Trophoblast cell (in vitro differentiated cells and primary cell): ENCODE measurements at regions not wholly inside any gene's neighbourhood (a gene's known extent, or its start where the extent isn't known, plus 50 kb on each side); places are given as distances from the start of the nearest gene placed in this dataset.

ENCODE experiments used
- DNase-seq, 2 donors: peaks; one replicate each; pipeline ENCODE4 v3.0.0-alpha.2; 2016
- H2AFZ ChIP-seq: 2 replicates; pipeline ENCODE4 v1.6.1; 2013; ENCODE audit warnings: low read length, moderate library complexity, mild to moderate bottlenecking; ENCODE audit not compliant: insufficient read depth, poor library complexity
- H2AK5ac ChIP-seq: 2 replicates; pipeline ENCODE4 v1.6.1; 2013; ENCODE audit warnings: mild to moderate bottlenecking, low read length
- H2BK120ac ChIP-seq: 2 replicates; pipeline ENCODE4 v1.6.1; 2013; ENCODE audit warnings: low read length, mild to moderate bottlenecking, moderate library complexity; ENCODE audit not compliant: insufficient read depth, poor library complexity
- H2BK12ac ChIP-seq: 2 replicates; pipeline ENCODE4 v1.6.1; 2013; ENCODE audit warnings: mild to moderate bottlenecking, low read length, moderate library complexity
- H2BK5ac ChIP-seq: 2 replicates; pipeline ENCODE4 v1.6.1; 2013; ENCODE audit warnings: low read length, low read depth, moderate library complexity, mild to moderate bottlenecking; ENCODE audit not compliant: poor library complexity
- H3K14ac ChIP-seq: 2 replicates; pipeline ENCODE4 v1.6.1; 2013; ENCODE audit warnings: mild to moderate bottlenecking, low read length
- H3K18ac ChIP-seq: 2 replicates; pipeline ENCODE4 v1.6.1; 2013; ENCODE audit warnings: mild to moderate bottlenecking, low read length
- H3K23ac ChIP-seq: 2 replicates; pipeline ENCODE4 v1.6.1; 2013; ENCODE audit warnings: low read length
- H3K27ac ChIP-seq: 2 replicates; pipeline ENCODE4 v1.5.1; 2013; ENCODE audit warnings: low read depth, mild to moderate bottlenecking, inconsistent platforms, low read length, moderate library complexity
- H3K27me3 ChIP-seq: 2 replicates; pipeline ENCODE4 v1.6.1; 2013; ENCODE audit warnings: inconsistent platforms, mild to moderate bottlenecking, low read length, moderate library complexity; ENCODE audit not compliant: insufficient read depth
- H3K36me3 ChIP-seq, 2 experiments: 1 replicate in 1 of 2; 2 replicates in 1 of 2; pipeline ENCODE4 v1.6.1; 2013; ENCODE audit warnings: low read length in 2 of 2, mild to moderate bottlenecking in 2 of 2, moderate library complexity in 1 of 2; ENCODE audit not compliant: insufficient read depth in 2 of 2, control insufficient read depth in 1 of 2
- H3K4ac ChIP-seq: 2 replicates; pipeline ENCODE4 v1.6.1; 2013; ENCODE audit warnings: low read depth, mild to moderate bottlenecking, low read length, moderate library complexity
- H3K4me1 ChIP-seq, 2 experiments: 1 replicate in 1 of 2; 2 replicates in 1 of 2; pipeline ENCODE4 v1.6.1; 2013; ENCODE audit warnings: low read length in 2 of 2, mild to moderate bottlenecking in 2 of 2, moderate library complexity in 1 of 2; ENCODE audit not compliant: insufficient read depth in 2 of 2, control insufficient read depth in 1 of 2
- H3K4me2 ChIP-seq: 2 replicates; pipeline ENCODE4 v1.6.1; 2013; ENCODE audit warnings: inconsistent platforms, mild to moderate bottlenecking, low read length, moderate library complexity
- H3K4me3 ChIP-seq: 2 replicates; pipeline ENCODE4 v1.5.1; 2013; ENCODE audit warnings: mild to moderate bottlenecking, low read depth, low read length, inconsistent platforms
- H3K79me1 ChIP-seq: one replicate; pipeline ENCODE4 v1.6.1; 2013; ENCODE audit warnings: low read length
- H3K79me2 ChIP-seq: 2 replicates; pipeline ENCODE4 v1.6.1; 2013; ENCODE audit warnings: low read length, mild to moderate bottlenecking; ENCODE audit not compliant: control insufficient read depth, insufficient read depth, poor library complexity
- H3K9ac ChIP-seq: 2 replicates; pipeline ENCODE4 v1.6.1; 2013; ENCODE audit warnings: mild to moderate bottlenecking, low read length
- H3K9me3 ChIP-seq: 2 replicates; pipeline ENCODE4 v1.6.1; 2013; ENCODE audit warnings: low read depth, mild to moderate bottlenecking, control low read depth, inconsistent platforms, low read length; ENCODE audit not compliant: insufficient read depth
- H4K12ac ChIP-seq: 2 replicates; pipeline ENCODE4 v1.6.1; 2013; ENCODE audit warnings: low read depth, mild to moderate bottlenecking, low read length, moderate library complexity
- H4K8ac ChIP-seq: 2 replicates; pipeline ENCODE4 v1.6.1; 2013; ENCODE audit warnings: low read depth, mild to moderate bottlenecking, low read length, moderate library complexity
- H4K91ac ChIP-seq: one replicate; pipeline ENCODE4 v1.6.1; 2013; ENCODE audit warnings: low read depth, mild to moderate bottlenecking, low read length, moderate library complexity
- WGBS: extraction: QIAGEN DNeasy Blood & Tissue Kit; methylation state at CpG from one replicate; pipeline ENCODE4 v1.1.7; 2013; ENCODE audit warnings: missing lambda C conversion rate; ENCODE audit not compliant: insufficient read length, insufficient coverage; ENCODE audit errors: extremely low coverage; 5-methylcytosine and 5-hydroxymethylcytosine counted together

DNA sequence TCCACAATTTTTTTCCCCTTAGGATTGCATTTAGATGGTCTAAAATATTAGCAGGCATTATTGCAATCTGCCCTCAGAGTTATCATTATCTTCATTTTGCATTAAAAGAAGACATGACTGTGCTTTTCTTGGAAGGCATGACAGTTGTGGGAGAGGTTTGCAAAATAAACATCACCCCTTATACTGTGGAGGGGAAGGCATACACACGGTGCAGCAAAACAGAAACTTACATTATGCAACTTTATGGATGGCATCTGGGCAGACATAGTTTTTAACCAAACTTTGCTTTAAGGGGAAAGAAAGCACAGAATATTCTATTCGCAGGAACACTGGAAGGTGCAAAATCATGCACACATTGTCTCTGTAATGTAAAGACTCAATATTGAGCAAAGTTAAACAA lies 505.8 kb upstream of the ADAMTS16 start:
- H2BK5ac ChIP-seq, result no peak overlapping the region
- no peak overlapping the region for H2BK12ac ChIP-seq
- H3K9me3 ChIP-seq, result no peaks in the 10 kb centered on the region
- no peak for DNase-seq
- H3K27ac ChIP-seq, result no peak overlapping the region
- H3K27me3 ChIP-seq, result no peaks in the 10 kb centered on the region
- no peaks in the 10 kb centered on the region for H3K36me3 ChIP-seq
- no peak overlapping the region for H3K4ac ChIP-seq
- no peak overlapping the region for H2AK5ac ChIP-seq
- H3K14ac ChIP-seq, result no peak overlapping the region
- no peak overlapping the region for H3K4me2 ChIP-seq
- H2BK120ac ChIP-seq, result no peak overlapping the region
- no peaks in the 10 kb centered on the region for H3K79me2 ChIP-seq
- H3K23ac ChIP-seq, result no peak overlapping the region
- H3K4me3 ChIP-seq, result no peak overlapping the region
- H3K18ac ChIP-seq, result no peak overlapping the region
- no peak overlapping the region for H4K91ac ChIP-seq
- H3K4me1 ChIP-seq, result no peaks in the 10 kb centered on the region
- no peak overlapping the region for H4K12ac ChIP-seq
- no peaks in the 10 kb centered on the region for H3K79me1 ChIP-seq
- H2AFZ ChIP-seq, result no peak overlapping the region
- WGBS, result no CpG with 5 or more reads among the region's 2 CpGs
- H4K8ac ChIP-seq, result no peak overlapping the region
- no peak overlapping the region for H3K9ac ChIP-seq

- no peaks in the 10 kb centered on the region for H3K79me2 ChIP-seq
- no peak overlapping the region for H2BK12ac ChIP-seq
- no peaks in the 10 kb centered on the region for H3K79me1 ChIP-seq
- no peak overlapping the region for H3K18ac ChIP-seq
- no peak overlapping the region for H3K4me3 ChIP-seq
- no peak overlapping the region for H3K9ac ChIP-seq
- no peak overlapping the region for H3K14ac ChIP-seq
- no peaks in the 10 kb centered on the region for H3K9me3 ChIP-seq
- H2AK5ac ChIP-seq, result no peak overlapping the region
- H3K27ac ChIP-seq, result no peak overlapping the region
- no peak overlapping the region for H2AFZ ChIP-seq
- no peak overlapping the region for H2BK120ac ChIP-seq
- H4K91ac ChIP-seq, result no peak overlapping the region
- no peak overlapping the region for H2BK5ac ChIP-seq
- H3K4ac ChIP-seq, result no peak overlapping the region
- DNase-seq, result no peak
- no CpG with 5 or more reads among the region's 6 CpGs for WGBS
- H3K4me1 ChIP-seq, result no peaks in the 10 kb centered on the region
- no peak overlapping the region for H4K8ac ChIP-seq
- H4K12ac ChIP-seq, result no peak overlapping the region
- no peak overlapping the region for H3K23ac ChIP-seq
- no peak overlapping the region for H3K4me2 ChIP-seq
- H3K36me3 ChIP-seq, result no peaks in the 10 kb centered on the region
- H3K27me3 ChIP-seq, result no peaks in the 10 kb centered on the region
These were observed 503.8 kb upstream of the ADAMTS16 start for GRCh38 chr5:4636378-4636777.

- Histone ChIP-seq H3K4ac (no peak overlapping the region), H3K79me1 (no peaks in the 10 kb centered on the region), H3K23ac (no peak overlapping the region), H2AFZ (no peak overlapping the region), H3K36me3 (no peaks in the 10 kb centered on the region), H3K27ac (no peak overlapping the region), H3K27me3 (no peaks in the 10 kb centered on the region), H3K9me3 (no peaks in the 10 kb centered on the region), H3K9ac (peak overlapping the region; percentile 4), H4K8ac (no peak overlapping the region), H4K12ac (no peak overlapping the region), H2BK5ac (no peak overlapping the region), H3K18ac (no peak overlapping the region), H2BK12ac (no peak overlapping the region), H3K79me2 (no peaks in the 10 kb centered on the region), H3K4me1 (no peaks in the 10 kb centered on the region), H4K91ac (no peak overlapping the region), H3K4me3 (no peak overlapping the region), H3K4me2 (no peak overlapping the region), H3K14ac (no peak overlapping the region), H2BK120ac (no peak overlapping the region), H2AK5ac (no peak overlapping the region)
- WGBS, result no CpG with 5 or more reads among the region's 11 CpGs
- no peak for DNase-seq
These were observed 500.2 kb upstream of the ADAMTS16 start for GRCh38 chr5:4639946-4640345.

- Histone ChIP-seq H3K4ac (no peak overlapping the region), H4K12ac (no peak overlapping the region), H2BK5ac (no peak overlapping the region), H3K27ac (no peak overlapping the region), H3K14ac (no peak overlapping the region), H2AFZ (no peak overlapping the region), H3K4me3 (no peak overlapping the region), H3K9ac (no peak overlapping the region), H3K79me1 (no peaks in the 10 kb centered on the region), H2AK5ac (no peak overlapping the region), H4K8ac (no peak overlapping the region), H3K18ac (no peak overlapping the region), H2BK120ac (no peak overlapping the region), H3K79me2 (no peaks in the 10 kb centered on the region), H3K9me3 (no peaks in the 10 kb centered on the region), H3K36me3 (no peaks in the 10 kb centered on the region), H3K27me3 (no peaks in the 10 kb centered on the region), H3K23ac (no peak overlapping the region), H3K4me1 (no peaks in the 10 kb centered on the region), H4K91ac (no peak overlapping the region), H2BK12ac (no peak overlapping the region), H3K4me2 (no peak overlapping the region)
- WGBS, result no CpG with 5 or more reads among the region's 2 CpGs
- DNase-seq, result no peak
These were observed 499.3 kb upstream of the ADAMTS16 start for GRCh38 chr5:4640795-4641194.
